ENCODE measurements at regions not wholly inside any gene's neighbourhood (a gene's known extent, or its start where the extent isn't known, plus 50 kb on each side); places are given as distances from the start of the nearest gene placed in this dataset.

DNA sequence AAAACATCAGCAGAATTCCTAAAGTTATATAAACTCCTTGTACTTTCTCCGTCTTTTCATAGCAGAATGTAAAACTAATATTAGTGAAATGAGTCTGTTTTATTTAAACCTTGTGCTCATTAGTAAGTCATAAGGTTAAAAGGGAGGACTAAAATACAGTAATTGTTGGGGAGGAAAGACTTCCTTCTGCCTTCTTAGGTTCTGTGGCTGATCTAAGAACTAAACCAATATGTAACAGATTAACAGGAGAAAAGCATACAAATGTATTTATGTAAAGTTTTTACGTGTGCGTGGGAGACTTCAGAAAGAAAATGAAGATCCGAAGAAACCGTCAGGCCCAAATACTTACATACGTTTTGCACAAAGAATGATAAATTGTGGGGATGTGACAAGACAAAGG, 286.6 kb upstream of the MAD2L1 start:
- H3K27ac ChIP-seq (ENCODE audit: low read depth in 1 of 2, low read length in 2 of 2) = no peak overlapping the region
- H3K27me3 ChIP-seq (ENCODE audit: control insufficient read depth in 1 of 2, insufficient read depth in 2 of 2, low read length in 2 of 2) = no peaks in the 10 kb centered on the region
- no peaks in the 10 kb centered on the region for H3K9me3 Mint-ChIP-seq
- H3K36me3 ChIP-seq (ENCODE audit: insufficient read depth, low read length) = no peaks in the 10 kb centered on the region
- ChIA-PET POLR2A (no interaction called here), CTCF (no interaction called here)
- H3K27ac Mint-ChIP-seq = no peak overlapping the region
- intact Hi-C loops (cut with DNase I, micrococcal nuclease) = no loop called here
- H3K9me3 ChIP-seq (ENCODE audit: control insufficient read depth in 1 of 2, insufficient read depth in 1 of 2, low read length in 2 of 2) = no peaks in the 10 kb centered on the region
- no peaks in the 10 kb centered on the region for H3K4me1 Mint-ChIP-seq (ENCODE audit: low read depth)
- H3K27me3 Mint-ChIP-seq = no peaks in the 10 kb centered on the region
- no peak overlapping the region for H3K4me3 ChIP-seq (ENCODE audit: low read length)
- H3K4me3 Mint-ChIP-seq = no peak overlapping the region
- ATAC-seq (ENCODE audit: poor library complexity) = no peak
- TF ChIP-seq, protein P1, sequence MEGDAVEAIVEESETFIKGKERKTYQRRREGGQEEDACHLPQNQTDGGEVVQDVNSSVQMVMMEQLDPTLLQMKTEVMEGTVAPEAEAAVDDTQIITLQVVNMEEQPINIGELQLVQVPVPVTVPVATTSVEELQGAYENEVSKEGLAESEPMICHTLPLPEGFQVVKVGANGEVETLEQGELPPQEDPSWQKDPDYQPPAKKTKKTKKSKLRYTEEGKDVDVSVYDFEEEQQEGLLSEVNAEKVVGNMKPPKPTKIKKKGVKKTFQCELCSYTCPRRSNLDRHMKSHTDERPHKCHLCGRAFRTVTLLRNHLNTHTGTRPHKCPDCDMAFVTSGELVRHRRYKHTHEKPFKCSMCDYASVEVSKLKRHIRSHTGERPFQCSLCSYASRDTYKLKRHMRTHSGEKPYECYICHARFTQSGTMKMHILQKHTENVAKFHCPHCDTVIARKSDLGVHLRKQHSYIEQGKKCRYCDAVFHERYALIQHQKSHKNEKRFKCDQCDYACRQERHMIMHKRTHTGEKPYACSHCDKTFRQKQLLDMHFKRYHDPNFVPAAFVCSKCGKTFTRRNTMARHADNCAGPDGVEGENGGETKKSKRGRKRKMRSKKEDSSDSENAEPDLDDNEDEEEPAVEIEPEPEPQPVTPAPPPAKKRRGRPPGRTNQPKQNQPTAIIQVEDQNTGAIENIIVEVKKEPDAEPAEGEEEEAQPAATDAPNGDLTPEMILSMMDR (IDR thresholded peaks at IDR 0.05) = no peak
- no peak for DNase-seq
- no peaks in the 10 kb centered on the region for H3K36me3 Mint-ChIP-seq (ENCODE audit: low read depth)
- H3K4me1 ChIP-seq (ENCODE audit: insufficient read depth, low read length) = no peaks in the 10 kb centered on the region

DNA sequence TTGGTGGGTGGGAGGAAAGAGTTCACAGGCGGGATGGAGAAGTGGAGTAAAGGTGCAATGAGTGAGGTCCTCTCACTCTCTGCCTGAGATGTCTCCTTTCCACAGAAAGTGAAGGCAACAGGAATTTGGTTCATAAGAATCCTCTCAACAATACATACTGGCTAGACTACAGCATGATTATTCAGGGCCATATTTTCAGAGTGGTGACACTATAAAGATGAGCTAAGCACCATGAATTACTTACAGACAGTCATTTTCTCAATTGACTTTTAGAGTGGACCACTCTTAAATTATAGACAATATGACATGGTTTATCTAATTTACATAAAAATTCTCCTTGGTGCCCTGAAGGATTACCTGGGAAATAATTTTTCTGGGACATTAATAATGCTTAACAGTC, 286.1 kb upstream of the MAD2L1 start:
- Mint-ChIP-seq H3K36me3 (ENCODE audit: low read depth) (no peaks in the 10 kb centered on the region), H3K4me1 (ENCODE audit: low read depth) (no peaks in the 10 kb centered on the region), H3K27ac (no peak overlapping the region), H3K4me3 (no peak overlapping the region), H3K27me3 (no peaks in the 10 kb centered on the region), H3K9me3 (no peaks in the 10 kb centered on the region)
- Histone ChIP-seq H3K4me3 (ENCODE audit: low read length) (no peak overlapping the region), H3K36me3 (ENCODE audit: insufficient read depth, low read length) (no peaks in the 10 kb centered on the region), H3K9me3 (ENCODE audit: control insufficient read depth in 1 of 2, insufficient read depth in 1 of 2, low read length in 2 of 2) (no peaks in the 10 kb centered on the region), H3K27ac (ENCODE audit: low read depth in 1 of 2, low read length in 2 of 2) (no peak overlapping the region), H3K4me1 (ENCODE audit: insufficient read depth, low read length) (no peaks in the 10 kb centered on the region), H3K27me3 (ENCODE audit: control insufficient read depth in 1 of 2, insufficient read depth in 2 of 2, low read length in 2 of 2) (no peaks in the 10 kb centered on the region)
- POLR2A ChIA-PET = no interaction called here
- ATAC-seq (ENCODE audit: poor library complexity) (no peak), DNase-seq (no peak)
- intact Hi-C loops (cut with DNase I, micrococcal nuclease) = loop anchor here in 1 of 2 experiments (1.0 kb wide), 1 partner anchor 26 kb away; no protein-coding TSS in a partner anchor
- TF ChIP-seq, protein P1 (IDR thresholded peaks at IDR 0.05) = no peak
- CTCF ChIA-PET = no interaction called here

- Mint-ChIP-seq H3K27me3 (no peaks in the 10 kb centered on the region), H3K9me3 (no peaks in the 10 kb centered on the region), H3K36me3 (ENCODE audit: low read depth) (no peaks in the 10 kb centered on the region), H3K27ac (no peak overlapping the region), H3K4me3 (no peak overlapping the region), H3K4me1 (ENCODE audit: low read depth) (no peaks in the 10 kb centered on the region)
- H3K4me3 ChIP-seq (ENCODE audit: low read length) = no peak overlapping the region
- no peaks in the 10 kb centered on the region for H3K27me3 ChIP-seq (ENCODE audit: control insufficient read depth in 1 of 2, insufficient read depth in 2 of 2, low read length in 2 of 2)
- DNase-seq (no peak), ATAC-seq (ENCODE audit: poor library complexity) (no peak)
- TF ChIP-seq, protein P1 (IDR thresholded peaks at IDR 0.05) = no peak
- no peaks in the 10 kb centered on the region for H3K4me1 ChIP-seq (ENCODE audit: insufficient read depth, low read length)
- no peak overlapping the region for H3K27ac ChIP-seq (ENCODE audit: low read depth in 1 of 2, low read length in 2 of 2)
- CTCF ChIA-PET = no interaction called here
- intact Hi-C loops (cut with DNase I, micrococcal nuclease) = no loop called here
- POLR2A ChIA-PET = no interaction called here
- H3K9me3 ChIP-seq (ENCODE audit: control insufficient read depth in 1 of 2, insufficient read depth in 1 of 2, low read length in 2 of 2) = no peaks in the 10 kb centered on the region
- H3K36me3 ChIP-seq (ENCODE audit: insufficient read depth, low read length) = no peaks in the 10 kb centered on the region
Observed at GRCh38 chr4:120348948-120349347, 282.3 kb upstream of the MAD2L1 start.
